Spleen (tissue), 11 donors: ENCODE measurements at regions not wholly inside any gene's neighbourhood (a gene's known extent, or its start where the extent isn't known, plus 50 kb on each side); places are given as distances from the start of the nearest gene placed in this dataset.

Experiments
- DNase-seq: peaks from one replicate; pipeline ENCODE4 v3.0.0-alpha.2; 2020
- H3K27ac ChIP-seq, 8 donors: fragments of 200-600 bp; sonication (generic) in 7 of 8; 1 replicate in 4 of 8; 2 replicates in 4 of 8; pipeline versions ENCODE4 v1.5.0 to v1.8.0; 2016 to 2021; ENCODE audit warnings: inconsistent platforms in 4 of 8, mild to moderate bottlenecking in 4 of 8, moderate library complexity in 1 of 8
- H3K27me3 ChIP-seq, 7 donors: fragments of 200-600 bp; sonication (generic) in 6 of 7; replicated peaks in 1 of 7; 1 replicate in 4 of 7; 2 replicates in 3 of 7; pipeline versions ENCODE4 v1.5.0 to v1.8.0; 2016 to 2021; ENCODE audit warnings: inconsistent platforms in 3 of 7, mild to moderate bottlenecking in 1 of 7
- H3K36me3 ChIP-seq, 6 donors: fragments of 200-600 bp; sonication (generic) in 5 of 6; 1 replicate in 4 of 6; 2 replicates in 2 of 6; pipeline versions ENCODE4 v1.5.0 to v1.8.0; 2016 to 2021; ENCODE audit warnings: inconsistent platforms in 2 of 6
- H3K4me1 ChIP-seq, 6 donors: fragments of 200-600 bp; sonication (generic) in 5 of 6; 1 replicate in 3 of 6; 2 replicates in 3 of 6; pipeline versions ENCODE4 v1.5.0 to v1.8.0; 2016 to 2021; ENCODE audit warnings: inconsistent platforms in 3 of 6
- H3K4me3 ChIP-seq, 8 donors: fragments of 200-600 bp; sonication (generic) in 7 of 8; 1 replicate in 4 of 8; 2 replicates in 4 of 8; pipeline versions ENCODE4 v1.5.0 to v1.8.0; 2016 to 2021; ENCODE audit warnings: inconsistent platforms in 4 of 8, mild to moderate bottlenecking in 4 of 8, moderate library complexity in 2 of 8
- H3K9me3 ChIP-seq, 8 donors: fragments of 200-600 bp; sonication (generic) in 7 of 8; 1 replicate in 4 of 8; 2 replicates in 4 of 8; pipeline versions ENCODE4 v1.5.0 to v1.8.0; 2016 to 2021; ENCODE audit warnings: inconsistent platforms in 4 of 8
- POLR2A ChIP-seq, 3 donors: fragments of 450-650 bp; IDR thresholded peaks; one replicate each; pipeline ENCODE4 v1.5.1; 2017; ENCODE audit warnings: antibody characterized with exemption in 3 of 3, mild to moderate bottlenecking in 1 of 3
- POLR2AphosphoS5 ChIP-seq, 3 donors: sonication (generic); formaldehyde crosslinking; IDR thresholded peaks; one replicate each; pipeline ENCODE4 v1.5.1; 2017; ENCODE audit warnings: antibody characterized with exemption in 3 of 3
- WGBS, 5 donors: extraction: QIAGEN DNeasy Blood & Tissue Kit in 3 of 5; methylation state at CpG; one replicate each; pipeline versions ENCODE4 v1.1.5 to v1.1.7; 2013 to 2018; 5-methylcytosine and 5-hydroxymethylcytosine counted together
- intact Hi-C: fragments of 100-400 bp; cut with DNase I; formaldehyde crosslinking; loops from one replicate; pipeline ENCODE4 v1.15.0; 2023; ENCODE audit warnings: low total_unique reads
- TF ChIP-seq, protein P1 (sequence below), 11 experiments: fragments of 200-600 bp in 7 of 11; fragments of 450-650 bp in 4 of 11; sonication (generic) in 4 of 11; IDR thresholded peaks in 8 of 11; conservative IDR thresholded peaks in 3 of 11; 1 replicate in 7 of 11; 2 replicates in 4 of 11; pipeline versions ENCODE4 v1.4.0 to v1.8.0; 2016 to 2021; ENCODE audit warnings: antibody characterized with exemption in 11 of 11, inconsistent platforms in 4 of 11, mild to moderate bottlenecking in 1 of 11
- donor health status: healthy with polysubstance abuse.
- donor health status: DM: no; HTN: no; CAD: no; lungs with moderate emphysema.
- donor health status: DM: no; HTN: no; CAD: no.
- donor health status: Bipolar disorder and iron deficiency.
- donor health status: healthy.
- donor health status: DM: no; HTN: no; CAD: no.
- donor health status: DM: yes; HTN: yes; CAD: no.

DNA sequence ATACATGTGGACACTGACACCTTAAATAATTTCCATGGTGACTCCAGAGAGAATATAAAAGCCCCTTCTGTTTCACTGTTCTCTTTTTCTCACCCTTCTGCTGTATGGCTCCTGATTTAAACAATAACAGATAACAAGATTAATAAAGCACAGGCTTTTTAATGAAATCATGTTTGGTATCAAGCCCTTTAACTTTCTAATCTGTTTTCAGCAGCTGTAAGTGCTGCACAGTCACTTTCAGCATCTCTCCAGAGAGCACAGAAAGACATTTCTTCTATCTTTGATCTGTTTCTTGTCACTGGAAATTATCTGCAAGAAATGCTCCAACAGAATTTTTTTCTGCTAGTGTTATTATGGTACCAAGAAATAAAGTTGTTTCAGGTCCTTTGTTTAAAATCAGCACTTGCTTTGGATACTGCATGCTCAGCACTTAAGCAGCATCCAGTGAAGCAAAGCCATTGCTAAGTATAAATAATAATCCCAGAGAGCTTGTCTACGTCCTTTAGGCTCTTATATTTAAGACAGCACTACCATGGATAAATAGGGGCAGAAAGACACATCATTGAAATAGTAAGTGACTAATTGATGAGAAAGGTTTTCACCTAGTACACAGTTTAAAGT is 134.2 kb upstream of the CARD18 start:
- TF ChIP-seq, protein P1, sequence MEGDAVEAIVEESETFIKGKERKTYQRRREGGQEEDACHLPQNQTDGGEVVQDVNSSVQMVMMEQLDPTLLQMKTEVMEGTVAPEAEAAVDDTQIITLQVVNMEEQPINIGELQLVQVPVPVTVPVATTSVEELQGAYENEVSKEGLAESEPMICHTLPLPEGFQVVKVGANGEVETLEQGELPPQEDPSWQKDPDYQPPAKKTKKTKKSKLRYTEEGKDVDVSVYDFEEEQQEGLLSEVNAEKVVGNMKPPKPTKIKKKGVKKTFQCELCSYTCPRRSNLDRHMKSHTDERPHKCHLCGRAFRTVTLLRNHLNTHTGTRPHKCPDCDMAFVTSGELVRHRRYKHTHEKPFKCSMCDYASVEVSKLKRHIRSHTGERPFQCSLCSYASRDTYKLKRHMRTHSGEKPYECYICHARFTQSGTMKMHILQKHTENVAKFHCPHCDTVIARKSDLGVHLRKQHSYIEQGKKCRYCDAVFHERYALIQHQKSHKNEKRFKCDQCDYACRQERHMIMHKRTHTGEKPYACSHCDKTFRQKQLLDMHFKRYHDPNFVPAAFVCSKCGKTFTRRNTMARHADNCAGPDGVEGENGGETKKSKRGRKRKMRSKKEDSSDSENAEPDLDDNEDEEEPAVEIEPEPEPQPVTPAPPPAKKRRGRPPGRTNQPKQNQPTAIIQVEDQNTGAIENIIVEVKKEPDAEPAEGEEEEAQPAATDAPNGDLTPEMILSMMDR (IDR thresholded peaks at IDR 0.05 in 8 of 11, conservative IDR thresholded peaks at IDR 0.05 in 3 of 11), result no peak
- no peak for TF ChIP-seq POLR2A (IDR thresholded peaks at IDR 0.05)
- no peak for TF ChIP-seq POLR2AphosphoS5 (IDR thresholded peaks at IDR 0.05)
- DNase-seq, result no peak
- intact Hi-C loops, result no loop called here
- H3K27me3 ChIP-seq, result no peaks in the 10 kb centered on the region
- H3K9me3 ChIP-seq, result peaks cover 0 to 4% (median 0%) of the 10 kb centered on the region in 8 donors
- no peak overlapping the region for H3K4me3 ChIP-seq
- WGBS, 5 donors, result 53 to 74% (median 71%) methylated on average over 1 of the region's 1 CpG
- no peaks in the 10 kb centered on the region for H3K36me3 ChIP-seq
- H3K4me1 ChIP-seq, result no peaks in the 10 kb centered on the region
- H3K27ac ChIP-seq, result no peak overlapping the region

DNA sequence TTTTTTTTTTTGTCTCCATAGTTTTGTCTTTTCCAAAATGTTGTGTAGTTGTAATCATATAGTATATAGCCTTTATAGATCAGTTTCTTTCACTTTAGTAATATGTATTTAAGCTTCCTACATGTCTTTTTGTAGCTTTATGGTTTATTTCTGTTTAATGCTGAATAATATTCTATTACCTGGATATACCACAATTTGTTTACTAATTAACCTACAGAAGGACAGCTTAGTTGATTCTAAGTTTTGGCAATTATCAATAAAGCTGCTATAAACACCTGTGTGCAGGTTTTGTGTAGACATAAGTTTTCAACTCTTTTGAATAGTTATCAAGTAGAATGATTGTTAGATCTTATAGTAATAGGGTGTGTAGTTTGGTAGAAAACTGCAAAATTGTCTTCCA is 130.3 kb upstream of the CARD18 start:
- Histone ChIP-seq H3K4me1 (no peaks in the 10 kb centered on the region), H3K36me3 (no peaks in the 10 kb centered on the region), H3K27ac (no peak overlapping the region), H3K27me3 (no peaks in the 10 kb centered on the region), H3K4me3 (no peak overlapping the region), H3K9me3 (peaks cover 0 to 4% (median 0%) of the 10 kb centered on the region in 8 donors)
- no peak for DNase-seq
- intact Hi-C loops, result no loop called here
- TF ChIP-seq, protein P1 (IDR thresholded peaks at IDR 0.05 in 8 of 11, conservative IDR thresholded peaks at IDR 0.05 in 3 of 11), result no peak
- TF ChIP-seq POLR2AphosphoS5 (IDR thresholded peaks at IDR 0.05), result no peak
- TF ChIP-seq POLR2A (IDR thresholded peaks at IDR 0.05), result no peak

DNA sequence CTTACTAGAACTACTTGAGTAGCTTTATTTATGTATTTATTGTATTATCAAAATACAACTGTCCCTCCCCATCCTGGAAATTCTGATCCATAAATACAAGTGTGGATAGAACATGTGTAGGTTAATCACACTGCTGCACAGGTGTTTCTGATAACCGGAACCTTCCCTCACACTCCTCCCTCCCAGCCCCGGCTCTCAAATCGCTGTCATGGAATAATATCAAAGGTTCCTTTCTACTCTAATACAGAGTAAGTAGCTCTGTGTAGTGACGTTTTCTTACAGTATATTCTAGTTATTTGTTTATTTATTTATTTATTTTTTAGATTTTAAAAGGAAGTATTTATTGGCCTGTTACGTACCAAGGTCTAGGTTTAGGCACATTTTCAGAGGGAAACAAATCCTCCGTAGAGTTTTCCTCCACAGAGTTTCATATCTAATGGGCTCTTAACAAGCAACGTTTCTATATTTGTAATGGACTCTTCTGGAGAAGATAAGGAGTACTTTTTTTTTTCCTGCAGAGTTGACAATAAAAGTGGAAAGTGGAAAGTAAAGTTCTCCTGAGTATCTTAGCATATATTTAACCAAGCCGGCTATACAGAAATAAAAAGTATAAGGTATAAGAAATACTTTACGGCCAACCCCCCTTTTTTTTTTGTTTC is 129.0 kb upstream of the CARD18 start:
- Histone ChIP-seq H3K4me1 (no peaks in the 10 kb centered on the region), H3K4me3 (no peak overlapping the region), H3K27ac (no peak overlapping the region), H3K27me3 (no peaks in the 10 kb centered on the region), H3K9me3 (peaks cover 0 to 4% (median 0%) of the 10 kb centered on the region in 8 donors), H3K36me3 (no peaks in the 10 kb centered on the region)
- no peak for TF ChIP-seq POLR2AphosphoS5 (IDR thresholded peaks at IDR 0.05)
- TF ChIP-seq, protein P1 (IDR thresholded peaks at IDR 0.05 in 8 of 11, conservative IDR thresholded peaks at IDR 0.05 in 3 of 11), result no peak
- no peak for TF ChIP-seq POLR2A (IDR thresholded peaks at IDR 0.05)
- DNase-seq, result no peak
- 79 to 89% (median 87%) methylated on average over 9 of the region's 9 CpGs for WGBS, 5 donors
- intact Hi-C loops, result no loop called here

DNA sequence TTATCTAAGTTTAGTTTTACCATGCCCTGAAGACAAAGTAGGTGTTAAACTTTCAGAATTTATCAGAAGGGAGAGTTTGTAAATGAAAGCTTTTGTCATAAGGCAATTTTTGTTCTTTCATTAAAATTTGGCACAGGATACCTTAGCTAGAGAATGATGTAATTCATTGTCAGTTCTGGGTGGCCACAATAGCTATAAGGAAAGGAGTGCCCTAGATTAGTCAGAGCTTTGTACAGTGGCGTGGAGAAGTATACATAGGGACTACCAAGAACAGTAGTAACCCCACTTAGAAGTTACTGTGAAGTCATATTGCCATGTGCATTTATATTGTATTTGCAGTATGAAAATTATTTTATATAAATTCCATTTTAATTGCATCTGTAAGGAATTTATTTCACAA is 126.3 kb upstream of the CARD18 start:
- DNase-seq, result no peak
- WGBS, 5 donors, result 54 to 83% (median 66%) methylated on average over 1 of the region's 1 CpG

More for the DNA sequence above, 126.3 kb upstream of the CARD18 start:
- H3K4me1 ChIP-seq, result no peaks in the 10 kb centered on the region
- H3K9me3 ChIP-seq, result no peaks in the 10 kb centered on the region
- intact Hi-C loops, result no loop called here
- H3K27me3 ChIP-seq, result no peaks in the 10 kb centered on the region
- H3K27ac ChIP-seq, result no peak overlapping the region
- TF ChIP-seq POLR2AphosphoS5 (IDR thresholded peaks at IDR 0.05) (no peak), POLR2A (IDR thresholded peaks at IDR 0.05) (no peak)
- TF ChIP-seq, protein P1 (IDR thresholded peaks at IDR 0.05 in 8 of 11, conservative IDR thresholded peaks at IDR 0.05 in 3 of 11), result no peak
- no peak overlapping the region for H3K4me3 ChIP-seq
- H3K36me3 ChIP-seq, result no peaks in the 10 kb centered on the region
